ENCODE measurements at regions not wholly inside any gene's neighbourhood (a gene's known extent, or its start where the extent isn't known, plus 50 kb on each side); places are given as distances from the start of the nearest gene placed in this dataset.
A peak's percentile ranks its signal among the peaks of the same experiment; 100 is the strongest.
"Not testable (repeated sequence)": the region's sequence is repeated elsewhere in the genome, so short reads cannot be mapped to it uniquely, and the experiment has no call there.

- peak; percentile 35 for DNase-seq
These were observed 62.1 kb upstream of the LANCL3 start for GRCh38 chrX:37509349-37509748.

GRCh38 chrX:37516512-37516911, 54.9 kb upstream of the LANCL3 start:
- DNase-seq: not testable (repeated sequence)

GRCh38 chrX:37519261-37519660, 52.2 kb upstream of the LANCL3 start:
- not testable (repeated sequence) for DNase-seq

GRCh38 chrX:37520860-37521450, 50.5 kb upstream of the LANCL3 start:
- not testable (repeated sequence) for DNase-seq
